HepG2 (cell line): ENCODE measurements at regions not wholly inside any gene's neighbourhood (a gene's known extent, or its start where the extent isn't known, plus 50 kb on each side); places are given as distances from the start of the nearest gene placed in this dataset.

Experiments used
- ATAC-seq: fragments of 200-7000 bp; cut with Tn5 transposase; 3 replicates; pipeline ENCODE4 v1.9.1; 2020; ENCODE audit warnings: mild to moderate bottlenecking, moderate library complexity
- BruUV-seq: library from RNA; stranded (reverse); fragments of 400-500 nt; replicated peaks from 2 replicates; lab custom pipeline; 2021; lab: Mats Ljungman, UMichigan
- CTCF ChIA-PET: fragments of 300-600 bp; formaldehyde crosslinking; extraction: SDS; loops from one replicate; lab custom pipeline; 2021; ENCODE audit warnings: low total read pairs, inconsistent platforms, low intra/inter-chr PET ratio; lab: Yijun Ruan, JAX
- POLR2A ChIA-PET: fragments of 350-600 bp; sonication (Branson Sonifier 250); formaldehyde crosslinking; loops from one replicate; lab custom pipeline; 2020; ENCODE audit warnings: antibody characterized with exemption, inconsistent platforms; lab: Yijun Ruan, JAX
- DNase-seq: peaks from one replicate; pipeline ENCODE4 v3.0.0-alpha.2; 2015; ENCODE audit warnings: low spot score
- FAIRE-seq: peaks from 3 replicates; lab custom pipeline; 2011; peaks lifted over from hg19 to GRCh38; lab: Jason Lieb, UNC
- H2AFZ ChIP-seq: one replicate; pipeline ENCODE4 v1.6.1; 2011; ENCODE audit warnings: low read length, inconsistent platforms
- H3K27ac ChIP-seq: fragments of 300-600 bp; 3 replicates; pipeline ENCODE4 v1.8.0; 2011; ENCODE audit warnings: mixed run types, mild to moderate bottlenecking, mixed read lengths, low read length, inconsistent platforms; ENCODE audit not compliant: insufficient read depth; ENCODE audit errors: extremely low read length
- H3K27me3 ChIP-seq, 2 experiments: fragments of 200-600 bp in 1 of 2; 2 replicates in 1 of 2; 3 replicates in 1 of 2; pipeline versions ENCODE4 v1.6.0 to v1.8.0; 2011; ENCODE audit warnings: low read length in 2 of 2, mild to moderate bottlenecking in 2 of 2, moderate library complexity in 2 of 2, inconsistent platforms in 1 of 2; ENCODE audit not compliant: insufficient read depth in 2 of 2, control insufficient read depth in 1 of 2
- H3K36me3 ChIP-seq, 2 experiments: fragments of 200-600 bp in 1 of 2; replicated peaks in 1 of 2; 2 replicates in 1 of 2; 3 replicates in 1 of 2; pipeline versions ENCODE4 v1.5.1 to v1.8.0; 2011; ENCODE audit warnings: low read length in 2 of 2, inconsistent platforms in 1 of 2; ENCODE audit not compliant: insufficient read depth in 2 of 2, control insufficient read depth in 1 of 2
- H3K4me1 ChIP-seq: 2 replicates; pipeline ENCODE4 v1.5.1; 2012; ENCODE audit warnings: low read length, inconsistent platforms; ENCODE audit not compliant: insufficient read depth
- H3K4me2 ChIP-seq: 2 replicates; pipeline ENCODE4 v1.6.0; 2011; ENCODE audit warnings: low read depth, low read length, inconsistent platforms
- H3K4me3 ChIP-seq, 3 experiments: fragments of 200-600 bp in 1 of 3; sonication (generic), shearing (Covaris generic) in 1 of 3; replicated peaks in 1 of 3; 2 replicates each; pipeline ENCODE4 v1.5.1; 2011 to 2016; ENCODE audit warnings: low read length in 3 of 3, inconsistent platforms in 2 of 3, low read depth in 2 of 3, mild to moderate bottlenecking in 2 of 3, control low read depth in 1 of 3, mixed read lengths in 1 of 3; ENCODE audit not compliant: insufficient read depth in 1 of 3
- H3K79me2 ChIP-seq: one replicate; pipeline ENCODE4 v1.6.1; 2011; ENCODE audit warnings: low read length, inconsistent platforms; ENCODE audit not compliant: insufficient read depth
- H3K9ac ChIP-seq: 2 replicates; pipeline ENCODE4 v1.6.0; 2011; ENCODE audit warnings: mild to moderate bottlenecking, low read depth, low read length, inconsistent platforms; ENCODE audit not compliant: insufficient read depth
- H3K9me3 ChIP-seq: 2 replicates; pipeline ENCODE4 v1.5.1; 2012; ENCODE audit warnings: mild to moderate bottlenecking, low read length
- H4K20me1 ChIP-seq: 2 replicates; pipeline ENCODE4 v1.6.0; 2011; ENCODE audit warnings: inconsistent platforms, mild to moderate bottlenecking, low read length, moderate library complexity; ENCODE audit not compliant: insufficient read depth
- EZH2 ChIP-seq: conservative IDR thresholded peaks from 2 replicates; pipeline ENCODE4 v1.6.1; 2012; ENCODE audit warnings: mild to moderate bottlenecking, low read depth, low read length, moderate library complexity
- GATAD1 ChIP-seq: IDR thresholded peaks from 2 replicates; pipeline ENCODE4 v1.6.1; 2016; ENCODE audit warnings: missing genetic modification reagents, missing compliant biosample characterization
- MBD4 ChIP-seq: IDR thresholded peaks from 2 replicates; pipeline ENCODE4 v1.6.1; 2012; ENCODE audit warnings: low read length, inconsistent platforms, borderline replicate concordance
- TBL1XR1 ChIP-seq: fragments of 150-350 bp; IDR thresholded peaks from 2 replicates; pipeline ENCODE4 v1.6.1; 2014; ENCODE audit warnings: borderline replicate concordance, low read length; ENCODE audit not compliant: partially characterized antibody
- U2AF2 ChIP-seq: fragments of 200-400 bp; formaldehyde crosslinking; IDR thresholded peaks from 2 replicates; pipeline ENCODE4 v1.6.1; 2017; ENCODE audit warnings: low read depth, mild to moderate bottlenecking, low read length
- ZBTB1 ChIP-seq: sonication (generic); formaldehyde crosslinking; IDR thresholded peaks from 2 replicates; pipeline ENCODE4 v1.4.0; 2020; ENCODE audit warnings: missing genetic modification reagents, borderline replicate concordance
- ZFP62 ChIP-seq: sonication (generic); formaldehyde crosslinking; IDR thresholded peaks from 2 replicates; pipeline ENCODE4 v1.4.0; 2020; ENCODE audit warnings: missing genetic modification reagents
- ZNF24 ChIP-seq: fragments of 450-650 bp; IDR thresholded peaks from 2 replicates; pipeline ENCODE4 v1.6.1; 2017; ENCODE audit warnings: antibody characterized with exemption, mild to moderate bottlenecking
- ZNF782 ChIP-seq: sonication (generic); formaldehyde crosslinking; IDR thresholded peaks from 2 replicates; pipeline ENCODE4 v1.4.0; 2020; ENCODE audit warnings: missing genetic modification reagents, mild to moderate bottlenecking, borderline replicate concordance
- WGBS: methylation state at CpG from one replicate; pipeline ENCODE4 v1.1.6; 2017; ENCODE audit warnings: low lambda C conversion rate; 5-methylcytosine and 5-hydroxymethylcytosine counted together
- in situ Hi-C: cut with HindIII; loops from 2 replicates; pipeline ENCODE4 v1.10.0; 2017; ENCODE audit warnings: low pct_unique_long_range_greater_than_20kb; ENCODE audit not compliant: extremely low pct_ligation_motif_present
- intact Hi-C: fragments of 100-400 bp; cut with micrococcal nuclease; formaldehyde crosslinking; loops from one replicate; pipeline ENCODE4 v1.10.0; 2022; ENCODE audit not compliant: unreplicated experiment
- TF ChIP-seq, protein P1 (sequence below): sonication (generic); formaldehyde crosslinking; IDR thresholded peaks from 2 replicates; pipeline ENCODE4 v1.5.0; 2020; ENCODE audit warnings: mild to moderate bottlenecking, missing genetic modification reagents
- TF ChIP-seq, protein P2 (sequence below): sonication (generic); formaldehyde crosslinking; IDR thresholded peaks from 2 replicates; pipeline ENCODE4 v1.8.0; 2022; ENCODE audit warnings: mild to moderate bottlenecking, missing genetic modification reagents, moderate library complexity
- TF ChIP-seq, protein P3 (sequence below): sonication (generic); formaldehyde crosslinking; conservative IDR thresholded peaks from 2 replicates; pipeline ENCODE4 v1.4.0; 2020; ENCODE audit warnings: missing genetic modification reagents

DNA sequence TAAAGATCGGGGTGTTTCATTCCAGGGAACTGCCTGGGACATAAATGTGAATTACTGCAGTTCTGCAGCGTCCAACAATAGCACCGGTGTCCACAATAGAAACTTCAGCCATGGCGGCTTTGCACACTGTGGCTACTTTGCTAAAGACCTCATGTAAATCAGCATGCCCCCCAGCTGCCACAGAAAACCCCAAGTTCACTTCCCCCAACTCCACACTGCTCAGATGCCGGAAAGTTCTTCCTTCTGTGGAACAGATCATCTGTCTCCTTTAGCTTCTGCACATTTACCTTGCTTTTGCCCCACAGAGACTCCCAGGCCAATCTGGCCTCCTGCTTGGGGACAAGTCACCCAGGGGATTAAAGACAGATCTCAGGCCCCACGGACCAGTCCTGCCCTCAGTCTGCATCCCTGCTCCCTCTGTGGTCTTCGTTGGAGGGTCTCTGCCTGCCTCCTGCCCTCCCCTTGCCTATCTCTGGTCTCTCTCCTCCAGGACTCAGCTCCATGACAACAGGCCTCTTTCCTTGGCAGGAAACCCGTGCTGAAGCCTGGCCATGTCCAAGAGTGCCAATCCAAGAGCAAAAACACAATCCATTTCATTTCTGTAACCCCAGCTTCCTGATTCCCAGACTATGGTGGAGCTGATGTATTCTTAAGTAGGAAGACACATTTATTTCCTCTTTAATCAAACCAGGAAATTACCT is 403.2 kb downstream of the RPS24 start:
- DNase-seq (no peak), FAIRE-seq (no peak)
- Histone ChIP-seq H3K27me3 (no peaks in the 10 kb centered on the region), H3K4me1 (peaks cover 60% of the 10 kb centered on the region), H3K9me3 (no peaks in the 10 kb centered on the region), H3K4me3 (no peak overlapping the region), H4K20me1 (no peaks in the 10 kb centered on the region)
- BruUV-seq: no TSS peak
- no peak for TF ChIP-seq MBD4
- TF ChIP-seq, all 625 proteins: peak for 0
- Histone ChIP-seq H3K9ac (no peak overlapping the region), H3K79me2 (no peaks in the 10 kb centered on the region), H3K4me2 (no peak overlapping the region), H3K27ac (no peak overlapping the region), H2AFZ (no peak overlapping the region), H3K36me3 (no peaks in the 10 kb centered on the region)
- no peak for ATAC-seq
- POLR2A ChIA-PET: interaction anchor here (1.4 to 3.2 kb wide), 2 partner anchors 22 to 84 kb away, joined by 3 to 34 read pairs; no protein-coding TSS in a partner anchor
- intact Hi-C loops (loop anchor here (10.0 kb wide), 1 partner anchor 758 kb away; no protein-coding TSS in a partner anchor), in situ Hi-C loops (no loop called here)
- CTCF ChIA-PET: no interaction called here
- WGBS: 96% methylated on average over 8 of the region's 8 CpGs

DNA sequence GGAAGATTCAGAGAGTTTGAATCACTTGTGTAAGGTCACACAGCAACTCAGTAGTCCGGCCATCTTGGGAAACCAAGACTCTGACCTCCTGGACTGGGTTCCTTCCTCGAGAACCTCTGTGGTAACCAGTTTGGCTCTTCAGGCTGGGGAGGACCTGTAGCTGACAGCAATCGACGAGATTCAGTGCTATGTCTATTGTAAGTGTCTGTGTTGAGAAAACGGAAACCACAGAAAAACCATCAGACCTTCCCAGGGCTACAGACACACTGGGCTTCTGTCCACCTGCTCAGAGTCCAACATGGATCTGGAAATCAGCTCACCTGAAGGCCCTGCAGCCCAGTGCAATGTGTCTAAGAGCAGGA is 403.7 kb downstream of the RPS24 start:
- H3K27ac ChIP-seq: no peak overlapping the region
- in situ Hi-C loops: no loop called here
- no peaks in the 10 kb centered on the region for H3K79me2 ChIP-seq
- no peak overlapping the region for H3K4me3 ChIP-seq
- TF ChIP-seq, protein P1, sequence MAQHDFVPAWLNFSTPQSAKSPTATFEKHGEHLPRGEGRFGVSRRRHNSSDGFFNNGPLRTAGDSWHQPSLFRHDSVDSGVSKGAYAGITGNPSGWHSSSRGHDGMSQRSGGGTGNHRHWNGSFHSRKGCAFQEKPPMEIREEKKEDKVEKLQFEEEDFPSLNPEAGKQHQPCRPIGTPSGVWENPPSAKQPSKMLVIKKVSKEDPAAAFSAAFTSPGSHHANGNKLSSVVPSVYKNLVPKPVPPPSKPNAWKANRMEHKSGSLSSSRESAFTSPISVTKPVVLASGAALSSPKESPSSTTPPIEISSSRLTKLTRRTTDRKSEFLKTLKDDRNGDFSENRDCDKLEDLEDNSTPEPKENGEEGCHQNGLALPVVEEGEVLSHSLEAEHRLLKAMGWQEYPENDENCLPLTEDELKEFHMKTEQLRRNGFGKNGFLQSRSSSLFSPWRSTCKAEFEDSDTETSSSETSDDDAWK (CRISPR knock-in tag): no peak
- TF ChIP-seq GATAD1 (CRISPR knock-in tag) (no peak), EZH2 (no peak), ZNF782 (CRISPR knock-in tag) (no peak), ZFP62 (CRISPR knock-in tag) (no peak), ZNF24 (no peak), TBL1XR1 (no peak), ZBTB1 (CRISPR knock-in tag) (no peak), U2AF2 (no peak)
- TF ChIP-seq, protein P2, sequence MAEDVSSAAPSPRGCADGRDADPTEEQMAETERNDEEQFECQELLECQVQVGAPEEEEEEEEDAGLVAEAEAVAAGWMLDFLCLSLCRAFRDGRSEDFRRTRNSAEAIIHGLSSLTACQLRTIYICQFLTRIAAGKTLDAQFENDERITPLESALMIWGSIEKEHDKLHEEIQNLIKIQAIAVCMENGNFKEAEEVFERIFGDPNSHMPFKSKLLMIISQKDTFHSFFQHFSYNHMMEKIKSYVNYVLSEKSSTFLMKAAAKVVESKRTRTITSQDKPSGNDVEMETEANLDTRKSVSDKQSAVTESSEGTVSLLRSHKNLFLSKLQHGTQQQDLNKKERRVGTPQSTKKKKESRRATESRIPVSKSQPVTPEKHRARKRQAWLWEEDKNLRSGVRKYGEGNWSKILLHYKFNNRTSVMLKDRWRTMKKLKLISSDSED (CRISPR knock-in tag): no peak
- TF ChIP-seq, protein P3, sequence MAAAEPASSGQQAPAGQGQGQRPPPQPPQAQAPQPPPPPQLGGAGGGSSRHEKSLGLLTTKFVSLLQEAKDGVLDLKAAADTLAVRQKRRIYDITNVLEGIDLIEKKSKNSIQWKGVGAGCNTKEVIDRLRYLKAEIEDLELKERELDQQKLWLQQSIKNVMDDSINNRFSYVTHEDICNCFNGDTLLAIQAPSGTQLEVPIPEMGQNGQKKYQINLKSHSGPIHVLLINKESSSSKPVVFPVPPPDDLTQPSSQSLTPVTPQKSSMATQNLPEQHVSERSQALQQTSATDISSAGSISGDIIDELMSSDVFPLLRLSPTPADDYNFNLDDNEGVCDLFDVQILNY: no peak
- CTCF ChIA-PET: no interaction called here
- 93% methylated on average over 5 of the region's 5 CpGs for WGBS
- no peak for DNase-seq
- FAIRE-seq: no peak
- no peaks in the 10 kb centered on the region for H3K36me3 ChIP-seq
- no peak for ATAC-seq
- H3K4me2 ChIP-seq: no peak overlapping the region
- no peak overlapping the region for H3K9ac ChIP-seq
- no peaks in the 10 kb centered on the region for H3K27me3 ChIP-seq
- no TSS peak for BruUV-seq
- no peaks in the 10 kb centered on the region for H4K20me1 ChIP-seq
- POLR2A ChIA-PET: interaction anchor here (1.4 to 3.2 kb wide), 4 partner anchors 10 to 106 kb away, joined by 3 to 34 read pairs (median 8); no protein-coding TSS in a partner anchor
- H2AFZ ChIP-seq: no peak overlapping the region
- no peaks in the 10 kb centered on the region for H3K9me3 ChIP-seq
- intact Hi-C loops: loop anchor here (10.0 kb wide), 1 partner anchor 757 kb away; no protein-coding TSS in a partner anchor
- H3K4me1 ChIP-seq: peaks cover 65% of the 10 kb centered on the region
